Ecto neural progenitor cell (in vitro differentiated cells): ENCODE measurements at regions not wholly inside any gene's neighbourhood (a gene's known extent, or its start where the extent isn't known, plus 50 kb on each side); places are given as distances from the start of the nearest gene placed in this dataset.

Source experiments
- DNase-seq: peaks from one replicate; pipeline ENCODE4 v3.0.0-alpha.2; 2018; ENCODE audit warnings: low spot score

GRCh38 chr1:87274851-87275250 lies 53.8 kb upstream of the LMO4 start:
- no peak for DNase-seq

GRCh38 chr1:87278825-87279535 lies 49.7 kb upstream of the LMO4 start:
- DNase-seq = no peak
